HG03521 (cell line): ENCODE measurements at regions not wholly inside any gene's neighbourhood (a gene's known extent, or its start where the extent isn't known, plus 50 kb on each side); places are given as distances from the start of the nearest gene placed in this dataset.
"Not testable (repeated sequence)": the region's sequence is repeated elsewhere in the genome, so short reads cannot be mapped to it uniquely, and the experiment has no call there.

Source experiments
- ATAC-seq: cut with Tn5 transposase; IDR thresholded peaks from one replicate; pipeline ENCODE4 v1.9.1; 2021; ENCODE audit warnings: mild to moderate bottlenecking, moderate library complexity; ENCODE audit not compliant: unreplicated experiment

- ATAC-seq = no peak
Measured at GRCh38 chr4:19119904-19120560, 1098.5 kb upstream of the LCORL start.

- no peak for ATAC-seq
Measured at GRCh38 chr4:19117022-19117421, 1095.5 kb upstream of the LCORL start.

GRCh38 chr4:19104176-19104575 is 1082.6 kb upstream of the LCORL start:
- ATAC-seq = no peak

GRCh38 chr4:19095491-19096046 is 1074.0 kb upstream of the LCORL start:
- no peak for ATAC-seq

- no peak for ATAC-seq
Measured at GRCh38 chr4:19093951-19094350, 1072.4 kb upstream of the LCORL start.

DNA sequence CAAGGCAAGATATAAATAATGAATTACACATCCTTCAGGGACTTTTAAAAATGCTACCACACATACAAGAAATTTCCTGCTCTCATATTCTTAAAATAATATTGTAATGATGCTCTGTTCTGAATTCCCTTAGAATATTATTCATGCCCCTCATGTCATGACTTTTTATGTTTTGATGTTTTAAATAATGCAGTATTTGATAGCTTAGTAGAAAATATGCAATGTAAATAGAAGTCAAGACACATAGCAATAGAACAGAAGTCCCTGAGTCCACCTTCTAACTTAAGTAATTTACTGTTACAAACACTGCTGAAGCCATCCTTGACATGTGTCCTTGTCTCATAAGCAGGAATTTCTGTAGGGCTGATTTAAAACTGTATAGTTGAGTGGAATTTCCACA is 1071.2 kb upstream of the LCORL start:
- no peak for ATAC-seq

DNA sequence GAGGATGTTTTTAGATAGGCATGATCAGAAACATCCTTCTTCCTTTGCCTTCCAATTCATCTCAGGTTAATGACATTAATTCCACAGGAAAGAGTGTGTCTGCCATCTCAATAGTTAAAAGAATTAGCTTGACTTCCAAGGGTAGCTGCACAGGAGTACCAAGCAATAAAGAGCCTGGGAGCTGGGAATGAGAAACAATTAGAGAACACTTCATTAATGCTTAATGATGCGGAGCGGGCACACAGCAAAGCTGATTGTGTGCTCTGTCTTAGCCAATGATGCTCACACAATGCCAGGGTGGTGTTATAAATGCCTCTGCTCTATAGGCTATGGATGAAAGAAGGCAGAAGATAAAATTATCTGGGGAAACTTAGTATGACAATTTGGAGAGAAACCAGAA is 1052.5 kb upstream of the LCORL start:
- no peak for ATAC-seq

- ATAC-seq = no peak
Measured at GRCh38 chr4:19063662-19064061, 1042.1 kb upstream of the LCORL start.

GRCh38 chr4:19054916-19055315 is 1033.4 kb upstream of the LCORL start:
- no peak for ATAC-seq

DNA sequence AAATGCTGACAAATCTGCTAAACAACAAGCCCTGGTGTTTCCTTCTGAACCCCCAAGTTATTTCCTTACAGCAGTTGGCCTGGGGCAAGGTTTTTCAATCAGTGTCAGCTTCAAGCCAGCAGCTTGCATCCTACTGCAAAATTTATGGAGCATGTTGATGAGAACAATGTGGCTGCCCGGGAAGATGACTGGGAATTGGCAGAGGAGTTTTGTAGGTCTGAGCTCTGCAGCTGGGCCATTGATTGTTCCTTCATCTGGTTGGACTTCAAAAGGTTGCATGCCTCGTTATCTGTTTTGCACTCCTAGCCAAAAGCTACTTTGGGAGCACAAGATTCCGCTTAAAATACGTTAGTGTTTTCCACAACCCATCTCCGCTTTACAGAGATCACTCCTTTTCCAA is 1030.3 kb upstream of the LCORL start:
- ATAC-seq = no peak

DNA sequence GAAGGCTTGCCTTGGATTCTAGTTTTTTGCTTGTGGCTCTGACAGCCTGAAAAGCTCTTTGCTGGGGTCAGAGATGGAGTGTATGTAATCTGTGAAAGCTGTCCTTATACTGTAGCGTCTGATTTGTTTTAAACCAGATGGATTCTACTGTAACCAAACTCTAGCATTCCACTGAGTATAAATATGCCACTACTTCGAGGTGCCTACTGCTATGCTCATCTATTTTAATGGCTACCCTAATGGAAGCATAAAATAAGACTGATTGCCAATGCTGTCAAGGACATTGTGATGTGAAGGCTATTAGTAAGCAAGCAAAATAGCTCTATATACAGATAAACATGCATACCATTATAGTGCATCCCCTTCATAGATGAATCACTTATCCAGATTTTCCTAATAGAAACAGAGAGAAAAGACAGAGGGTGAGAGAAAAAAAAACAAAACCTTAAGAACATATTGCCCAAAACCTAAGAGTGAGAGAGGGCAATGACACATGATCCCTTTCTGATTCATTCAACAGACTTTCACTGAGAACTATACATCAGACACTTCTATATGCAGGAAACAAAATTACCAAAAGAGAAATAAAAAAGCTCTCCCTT is 1025.8 kb upstream of the LCORL start:
- no peak for ATAC-seq

GRCh38 chr4:19039816-19040215 is 1018.3 kb upstream of the LCORL start:
- no peak for ATAC-seq

GRCh38 chr4:19038231-19038630 is 1016.7 kb upstream of the LCORL start:
- ATAC-seq = no peak

DNA sequence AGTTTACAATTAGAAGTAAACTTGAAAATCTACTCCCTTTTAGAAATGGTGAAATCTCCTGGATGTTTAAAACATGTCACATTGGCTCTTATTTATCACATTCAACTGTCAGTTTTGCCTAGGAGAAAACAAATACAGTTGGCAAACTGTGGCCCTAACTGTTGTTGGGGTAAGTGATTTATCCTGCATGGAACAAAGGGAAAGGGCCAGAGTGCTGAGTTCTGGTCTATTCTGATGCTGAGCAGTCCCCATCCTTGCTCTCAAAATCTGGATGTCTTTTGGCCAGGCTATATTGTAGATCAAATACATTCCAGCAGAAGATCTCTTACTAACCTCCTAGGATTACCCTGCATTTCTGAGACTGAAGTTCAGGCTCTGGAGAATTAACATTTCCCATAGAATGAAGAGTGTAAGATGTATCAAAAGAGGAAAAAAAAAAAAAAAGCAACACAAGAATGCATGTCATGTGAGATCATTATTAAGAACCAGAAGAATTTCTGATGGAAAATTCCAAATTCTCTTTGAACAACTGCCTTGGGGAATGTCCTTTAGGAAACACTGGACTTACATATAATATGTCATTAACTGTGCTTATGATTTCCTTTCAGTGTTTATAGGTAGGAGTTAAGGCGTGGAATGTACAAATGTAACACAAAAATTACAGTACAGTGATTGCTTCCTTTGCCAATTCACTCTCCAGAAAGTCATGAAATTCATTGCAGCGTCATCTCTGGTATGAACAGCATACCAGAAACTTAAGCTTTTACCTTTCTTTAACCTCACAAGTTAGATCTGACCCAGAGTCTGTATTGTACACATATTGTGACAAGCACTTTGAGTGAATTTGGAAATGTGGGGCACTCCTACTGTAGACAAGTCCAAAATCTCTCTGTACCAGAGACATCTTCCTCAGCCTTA is 1012.5 kb upstream of the LCORL start:
- ATAC-seq = no peak

DNA sequence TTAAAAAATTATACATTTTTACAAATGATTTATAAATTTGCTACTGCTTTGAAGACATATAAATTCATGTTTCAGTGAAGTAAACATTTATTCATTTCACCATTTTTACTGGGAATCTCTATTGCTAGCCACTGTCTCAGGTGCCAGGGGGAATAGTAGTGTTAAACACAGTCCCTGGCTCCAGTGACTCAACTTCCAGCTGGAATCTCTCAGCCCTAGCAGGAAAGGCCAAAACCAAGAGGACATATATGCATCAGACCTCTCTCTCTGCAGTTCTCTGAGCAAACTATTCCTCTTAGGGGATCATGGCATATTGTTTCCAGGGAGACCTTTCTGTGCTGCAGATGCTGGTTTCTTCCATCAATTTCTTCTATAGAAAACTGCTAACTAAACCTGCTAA is 1009.0 kb upstream of the LCORL start:
- ATAC-seq = no peak

DNA sequence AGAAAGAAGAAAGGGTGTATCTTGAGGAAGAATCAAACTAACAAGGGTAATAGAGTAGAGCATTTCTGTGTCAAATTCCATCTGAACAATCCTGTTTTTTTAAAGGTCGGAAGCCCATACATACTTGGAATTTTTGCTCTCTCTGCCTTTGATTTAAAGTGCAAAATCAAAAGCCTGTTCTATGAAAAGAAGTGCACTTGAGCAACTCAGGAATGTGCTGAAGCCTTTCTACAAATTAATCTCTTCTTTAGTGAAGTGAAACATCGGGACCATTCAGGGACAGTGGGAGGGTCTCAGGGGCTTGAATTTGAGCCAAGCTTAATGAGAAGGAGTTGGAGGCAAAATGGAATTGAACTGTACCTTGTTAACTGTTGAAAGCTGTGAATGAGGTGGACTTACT is 1008.5 kb upstream of the LCORL start:
- ATAC-seq = no peak

- ATAC-seq = no peak
Measured at GRCh38 chr4:19026281-19026680, 1004.7 kb upstream of the LCORL start.

DNA sequence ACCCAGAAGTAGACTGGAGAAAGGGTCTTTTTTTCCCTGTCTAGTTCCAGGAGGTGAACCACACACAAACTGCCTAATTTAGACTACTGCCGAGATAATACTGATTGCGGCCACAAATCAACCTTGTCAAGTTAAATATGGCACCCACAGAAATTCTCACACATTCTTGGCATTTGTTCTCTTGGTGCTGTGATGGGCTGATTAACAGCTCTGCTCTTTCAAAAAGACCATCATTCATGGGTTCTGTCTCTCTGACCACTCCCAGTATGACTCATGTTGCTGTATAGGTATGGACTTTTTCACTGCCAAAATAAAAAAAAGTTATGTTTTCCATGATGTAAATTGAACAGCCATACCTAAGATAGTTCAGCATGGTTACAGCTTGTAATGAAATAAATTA is 1003.5 kb upstream of the LCORL start:
- ATAC-seq = no peak

DNA sequence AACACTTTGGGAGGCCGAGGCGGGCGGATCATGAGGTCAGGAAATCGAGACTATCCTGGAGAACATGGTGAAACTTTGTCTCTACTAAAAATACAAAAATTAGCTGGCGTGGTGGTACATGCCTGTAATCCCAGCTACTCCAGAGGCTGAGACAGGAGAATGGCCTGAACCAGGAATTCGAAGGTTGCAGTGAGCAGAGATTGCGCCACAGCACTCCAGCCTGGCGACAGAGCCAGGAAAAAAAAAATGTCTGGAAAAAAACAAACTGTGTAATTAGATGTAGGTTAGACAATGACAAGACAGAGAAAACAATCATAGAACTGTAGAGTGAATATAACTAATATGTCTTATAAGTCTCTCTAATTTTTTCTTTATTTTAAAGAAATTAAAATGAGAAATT is 1002.5 kb upstream of the LCORL start:
- no peak for ATAC-seq

GRCh38 chr4:19021617-19022016 is 1000.1 kb upstream of the LCORL start:
- ATAC-seq = no peak

DNA sequence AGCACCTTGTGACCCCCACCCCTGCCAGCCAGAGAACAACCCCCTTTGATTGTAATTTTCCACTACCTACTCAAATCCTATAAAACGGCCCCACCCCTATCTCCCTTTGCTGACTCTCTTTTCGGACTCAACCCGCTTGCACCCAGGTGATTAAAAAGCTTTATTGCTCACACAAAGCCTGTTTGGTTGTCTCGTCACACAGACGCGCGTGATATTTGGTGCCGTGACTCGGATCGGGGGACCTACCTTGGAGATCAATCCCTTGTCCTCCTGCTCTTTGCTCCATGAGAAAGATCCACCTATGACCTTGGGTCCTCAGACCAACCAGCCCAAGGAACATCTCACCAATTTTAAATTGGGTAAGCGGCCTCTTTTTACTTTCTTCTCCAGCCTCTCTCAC is 995.0 kb upstream of the LCORL start:
- not testable (repeated sequence) for ATAC-seq

GRCh38 chr4:19014594-19014993 is 993.0 kb upstream of the LCORL start:
- ATAC-seq = no peak
